ENCODE measurements at regions not wholly inside any gene's neighbourhood (a gene's known extent, or its start where the extent isn't known, plus 50 kb on each side); places are given as distances from the start of the nearest gene placed in this dataset.

DNA sequence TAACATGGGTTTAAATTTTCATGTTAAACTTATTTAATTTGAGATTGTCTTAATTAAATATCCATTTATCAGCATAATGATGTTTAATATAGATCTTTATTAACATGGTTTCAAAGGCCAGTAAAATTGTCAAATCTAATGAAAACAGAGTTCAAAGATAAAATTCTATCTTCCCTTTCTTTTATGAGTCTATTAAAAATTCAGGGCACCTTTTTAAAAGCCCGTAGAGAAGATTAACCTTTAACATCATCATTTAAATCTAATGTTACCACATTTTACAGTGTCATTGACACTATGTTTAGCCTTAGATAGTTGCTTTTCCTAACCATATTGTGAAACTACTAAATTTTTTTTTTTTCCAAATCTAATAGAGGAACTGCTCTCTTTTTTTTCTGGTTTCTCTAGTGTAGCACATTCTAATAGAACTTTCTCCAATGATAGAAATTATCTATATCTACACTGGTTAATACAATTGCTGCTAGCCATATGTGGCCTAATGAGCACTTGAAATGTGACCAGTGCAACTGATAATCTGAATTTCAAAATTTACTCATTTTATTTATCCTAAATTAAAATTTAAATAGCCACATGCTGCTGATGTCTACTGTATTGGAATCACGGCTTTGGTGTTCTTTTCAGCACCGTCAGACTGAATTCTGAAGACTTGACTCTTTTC lies 410.9 kb downstream of the UTRN start:
- DNase-seq = no peak

DNA sequence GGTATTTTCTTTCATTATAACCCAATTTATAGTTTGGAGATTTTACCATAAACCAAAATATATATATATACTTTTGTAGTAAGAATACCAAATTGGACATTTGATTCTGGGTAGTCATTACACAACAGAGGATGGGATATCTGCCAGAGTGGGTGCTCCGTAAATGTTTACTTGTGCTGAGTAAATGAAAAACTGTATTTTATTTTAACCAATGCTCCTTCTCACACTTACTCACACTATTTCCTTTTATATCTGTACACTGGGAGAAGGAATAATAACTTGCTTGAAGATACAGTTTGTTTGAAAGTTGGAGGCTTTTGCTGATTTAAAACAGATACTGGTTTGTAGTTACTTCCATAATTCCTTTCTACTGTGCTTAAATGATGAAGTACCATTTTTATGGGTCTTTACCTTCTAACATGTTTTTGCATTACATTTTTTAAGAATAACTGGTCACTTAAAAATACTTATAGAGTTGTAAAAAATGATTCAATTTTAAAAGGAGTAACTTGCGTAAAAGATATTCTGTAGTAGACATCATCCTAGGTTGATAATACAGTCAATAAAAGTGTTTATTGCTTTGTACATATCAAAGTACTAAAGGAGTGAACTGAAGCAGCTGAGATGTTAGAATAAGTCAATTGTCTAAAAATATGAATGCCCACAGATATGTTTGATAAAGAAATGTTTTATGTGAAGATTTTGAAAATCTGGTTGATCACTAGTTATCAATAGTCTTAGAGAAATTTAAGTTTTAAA lies 411.7 kb downstream of the UTRN start:
- DNase-seq = no peak

DNA sequence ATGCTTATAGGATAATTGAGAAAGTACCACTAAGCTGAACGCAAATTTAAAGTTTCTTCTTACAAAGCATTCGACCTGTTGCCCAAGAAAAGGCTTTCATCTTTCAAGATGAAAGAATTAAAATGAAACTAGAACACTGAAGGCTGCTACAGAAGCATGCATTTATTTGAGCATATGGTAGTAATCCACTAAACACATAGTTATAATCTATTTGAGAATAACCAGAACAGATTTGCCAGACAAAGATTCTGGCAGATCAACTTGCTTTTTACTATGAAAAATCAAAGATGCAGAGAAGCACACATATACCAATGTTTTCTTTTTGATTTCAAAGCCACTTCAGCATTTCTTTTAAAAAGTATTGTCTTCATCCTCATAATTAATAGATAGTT lies 412.2 kb downstream of the UTRN start:
- DNase-seq = no peak

- DNase-seq = no peak
Measured at GRCh38 chr6:144697801-144698200, 412.7 kb downstream of the UTRN start.

GRCh38 chr6:144702781-144703180 lies 417.6 kb downstream of the UTRN start:
- DNase-seq = no peak

- no peak for DNase-seq
Measured at GRCh38 chr6:144710207-144710606, 425.1 kb downstream of the UTRN start.

GRCh38 chr6:144711661-144712060 lies 426.5 kb downstream of the UTRN start:
- DNase-seq = no peak

DNA sequence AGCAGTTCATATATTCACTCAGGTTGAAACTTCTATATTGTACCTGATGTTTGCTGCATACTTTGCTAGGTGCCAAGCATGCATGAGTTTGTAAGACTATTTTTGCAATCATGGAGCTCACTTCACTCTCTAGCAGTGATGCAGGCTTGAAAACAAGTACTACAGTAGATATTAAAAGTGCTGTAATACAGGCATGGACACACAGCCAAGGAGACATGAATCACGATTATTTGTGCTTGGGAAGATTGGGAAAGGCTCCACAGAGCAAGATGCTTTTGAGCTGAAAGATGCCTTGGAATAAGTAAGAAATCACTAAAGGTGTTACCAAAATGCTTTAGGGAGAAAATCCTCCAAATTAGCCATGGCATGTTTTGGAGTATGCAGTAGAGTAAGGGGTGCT lies 427.4 kb downstream of the UTRN start:
- DNase-seq = no peak

- DNase-seq = no peak
Measured at GRCh38 chr6:144714021-144714712, 429.0 kb downstream of the UTRN start.

GRCh38 chr6:144715344-144715743 lies 430.2 kb downstream of the UTRN start:
- DNase-seq = no peak

DNA sequence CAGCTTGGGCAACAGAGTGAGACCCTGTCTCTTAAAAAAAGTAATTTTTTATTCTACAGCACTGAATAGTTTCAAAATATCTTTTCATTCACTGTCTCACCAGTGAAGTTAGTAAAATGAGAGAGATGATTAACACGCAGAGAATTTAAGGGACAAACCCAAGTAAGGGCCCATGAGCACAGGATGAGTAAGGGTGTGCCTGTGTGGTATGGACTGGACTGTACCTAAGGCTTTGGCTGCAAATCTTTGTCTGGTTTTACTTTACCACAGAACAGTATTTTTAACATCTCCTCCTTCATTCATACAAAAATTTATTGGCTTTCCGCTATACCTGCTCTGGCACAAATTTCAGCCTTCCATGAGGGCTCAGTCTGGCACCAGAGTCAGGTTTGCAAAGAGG lies 433.3 kb downstream of the UTRN start:
- no peak for DNase-seq

DNA sequence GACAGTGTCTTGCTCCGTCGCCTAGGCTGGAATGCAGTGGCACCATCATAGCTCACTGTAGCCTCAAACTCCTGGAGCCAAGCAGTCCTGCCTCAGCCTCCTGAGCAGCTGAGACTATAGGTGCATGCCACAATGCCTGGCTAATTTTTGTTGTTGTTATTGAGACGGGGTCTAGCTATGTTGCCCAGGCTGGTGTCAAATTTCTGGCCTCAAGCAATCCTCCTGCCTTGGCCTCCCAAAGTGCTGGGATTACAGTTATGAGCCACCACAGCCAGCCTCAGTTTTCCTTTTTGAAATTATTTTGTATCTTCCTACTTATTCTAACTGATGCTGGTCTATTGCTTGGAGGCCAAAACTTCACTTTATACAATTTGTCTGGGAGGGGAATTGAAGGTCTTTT lies 436.1 kb downstream of the UTRN start:
- DNase-seq = no peak

DNA sequence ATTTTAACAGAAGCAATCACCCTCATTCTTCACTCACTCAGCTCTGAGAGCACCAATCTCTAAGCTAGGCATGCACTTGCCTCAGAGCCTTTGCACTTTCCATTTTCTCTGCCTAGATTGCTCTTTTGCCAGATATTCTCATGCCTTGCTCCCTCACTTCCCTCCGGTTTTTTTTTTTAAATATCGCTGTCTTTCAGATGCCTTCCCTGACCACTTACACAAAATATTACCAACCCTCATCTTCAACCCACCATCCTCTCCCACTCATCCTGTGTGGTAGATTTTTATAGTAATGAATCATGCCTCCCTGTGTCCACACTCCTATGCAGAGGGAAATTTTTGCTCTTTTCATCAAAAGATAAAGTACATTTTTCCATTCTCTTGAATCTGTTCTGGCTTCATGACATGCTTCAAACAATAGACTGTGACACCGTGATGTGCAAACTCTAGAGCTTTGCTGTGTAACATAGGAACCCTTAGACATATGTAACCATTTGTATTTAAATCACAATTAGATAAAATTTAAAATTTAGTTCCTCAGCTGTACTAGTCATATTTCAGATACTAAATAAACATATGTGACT lies 437.1 kb downstream of the UTRN start:
- no peak for DNase-seq

- no peak for DNase-seq
Measured at GRCh38 chr6:144722925-144723324, 437.8 kb downstream of the UTRN start.

DNA sequence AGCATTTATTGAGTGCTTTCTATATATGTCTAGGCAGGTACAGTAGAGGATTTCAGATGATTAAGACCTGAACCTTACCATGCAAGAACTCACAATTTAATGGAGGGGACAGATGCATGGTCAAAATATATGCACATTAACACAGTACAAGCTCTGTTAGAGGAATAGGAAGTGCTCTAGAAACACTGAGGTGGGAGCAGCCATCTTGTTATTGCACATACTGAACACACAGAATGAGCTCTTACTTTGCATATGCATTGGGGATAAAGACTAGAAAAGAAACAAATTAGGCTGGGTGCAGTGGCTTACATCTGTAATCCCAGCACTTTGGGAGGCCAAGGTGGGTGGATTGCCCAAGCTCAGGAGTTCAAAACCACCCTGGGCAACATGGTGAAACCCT lies 438.3 kb downstream of the UTRN start:
- no peak for DNase-seq

DNA sequence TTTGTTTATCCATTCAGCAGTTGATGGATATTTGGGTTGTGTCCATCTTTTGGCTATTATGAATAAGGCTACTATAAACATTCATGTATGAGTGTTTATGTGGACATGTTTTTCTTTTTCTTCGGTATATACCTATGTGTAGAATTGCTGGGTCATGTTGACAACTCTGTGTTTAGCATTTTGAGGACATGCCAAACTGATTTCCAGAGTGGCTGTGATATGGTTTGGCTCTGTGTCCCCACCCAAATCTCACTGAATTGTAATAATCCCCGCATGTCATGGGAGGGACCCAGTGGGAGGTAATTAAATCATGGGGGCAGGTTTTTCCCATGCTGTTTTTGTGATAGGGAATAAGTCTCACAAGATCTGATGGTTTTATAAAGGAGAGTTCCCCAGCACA lies 439.7 kb downstream of the UTRN start:
- no peak for DNase-seq

GRCh38 chr6:144725736-144726522 lies 440.8 kb downstream of the UTRN start:
- DNase-seq = peak; percentile 10

- no peak for DNase-seq
Measured at GRCh38 chr6:144728804-144729203, 443.7 kb downstream of the UTRN start.

DNA sequence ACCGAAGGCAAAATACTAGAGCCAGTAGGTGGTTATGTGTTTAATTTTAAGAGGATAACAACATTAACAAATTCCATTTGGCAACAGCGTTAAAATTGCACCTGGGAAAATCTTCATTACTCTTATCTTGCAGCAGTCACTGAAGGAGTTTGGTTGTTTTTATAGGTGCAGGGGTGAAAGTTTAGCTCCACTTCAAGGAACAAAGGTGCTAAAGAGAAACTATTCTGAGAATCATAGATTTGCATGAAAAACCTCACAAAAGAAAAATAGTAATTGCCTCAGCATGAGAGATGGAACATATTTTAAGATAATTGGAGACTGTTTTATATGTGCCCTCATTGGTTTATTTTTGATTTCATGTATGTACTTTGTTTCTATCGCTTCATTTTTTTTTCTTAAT lies 444.4 kb downstream of the UTRN start:
- no peak for DNase-seq

- DNase-seq = no peak
Measured at GRCh38 chr6:144730088-144730645, 445.0 kb downstream of the UTRN start.

- DNase-seq = no peak
Measured at GRCh38 chr6:144731229-144731628, 446.1 kb downstream of the UTRN start.

DNA sequence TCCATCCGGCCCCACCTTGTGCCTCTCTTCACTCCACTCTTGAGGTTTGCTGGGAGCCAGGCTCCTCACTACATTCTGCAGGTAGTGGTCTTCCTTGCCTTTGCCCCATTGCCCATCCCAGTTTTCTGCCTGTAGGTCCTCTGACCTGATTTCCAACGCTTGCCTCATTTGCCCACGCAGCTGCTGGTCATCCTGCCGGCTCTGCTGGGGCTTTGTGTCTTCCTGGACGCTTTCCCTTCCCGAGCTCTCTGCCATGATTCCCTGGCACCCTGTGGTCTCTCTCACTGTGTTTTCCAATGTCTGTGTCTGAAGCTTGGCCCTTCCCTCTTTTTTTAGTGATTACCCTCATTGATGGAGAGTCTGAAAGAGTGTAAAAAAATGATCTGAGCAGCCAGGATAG lies 451.6 kb downstream of the UTRN start:
- no peak for DNase-seq

GRCh38 chr6:144737998-144738397 lies 452.9 kb downstream of the UTRN start:
- no peak for DNase-seq

Measured in stimulated activated CD4-positive, alpha-beta T cell treated with anti-CD3 and anti-CD28 coated beads, Interleukin-1b, Interleukin-23, amount 100 ng/mL, for 48 hours (primary cell).